Ishikawa (cell line): ENCODE measurements at regions not wholly inside any gene's neighbourhood (a gene's known extent, or its start where the extent isn't known, plus 50 kb on each side); places are given as distances from the start of the nearest gene placed in this dataset.

Source experiments
- CEBPB ChIP-seq: IDR thresholded peaks from 2 replicates; pipeline ENCODE4 v1.6.1; 2012
- CREB1 ChIP-seq: IDR thresholded peaks from 2 replicates; pipeline ENCODE4 v1.6.1; 2012; ENCODE audit warnings: low read depth
- EGR1 ChIP-seq: IDR thresholded peaks from 2 replicates; pipeline ENCODE4 v1.6.1; 2012
- EP300 ChIP-seq: IDR thresholded peaks from 2 replicates; pipeline ENCODE4 v1.6.1; 2012; ENCODE audit warnings: borderline replicate concordance
- FOXM1 ChIP-seq: IDR thresholded peaks from 2 replicates; pipeline ENCODE4 v1.6.1; 2012; ENCODE audit warnings: low read depth, borderline replicate concordance
- MAX ChIP-seq: IDR thresholded peaks from 2 replicates; pipeline ENCODE4 v1.6.1; 2012
- NFIC ChIP-seq: IDR thresholded peaks from 2 replicates; pipeline ENCODE4 v1.6.1; 2012
- RAD21 ChIP-seq: IDR thresholded peaks from 2 replicates; pipeline ENCODE4 v1.6.1; 2012; ENCODE audit warnings: low read depth
- REST ChIP-seq: IDR thresholded peaks from 2 replicates; pipeline ENCODE4 v1.6.1; 2012; ENCODE audit warnings: low read depth, mild to moderate bottlenecking
- TAF1 ChIP-seq: IDR thresholded peaks from 2 replicates; pipeline ENCODE4 v1.6.1; 2012; ENCODE audit warnings: low read depth, mild to moderate bottlenecking
- TCF12 ChIP-seq: IDR thresholded peaks from 2 replicates; pipeline ENCODE4 v1.6.1; 2012; ENCODE audit warnings: low read depth
- TEAD4 ChIP-seq: IDR thresholded peaks from 2 replicates; pipeline ENCODE4 v1.6.1; 2012
- USF1 ChIP-seq: IDR thresholded peaks from 2 replicates; pipeline ENCODE4 v1.6.1; 2012
- YY1 ChIP-seq: IDR thresholded peaks from 2 replicates; pipeline ENCODE4 v1.6.1; 2012; ENCODE audit warnings: low read depth
- ZBTB7A ChIP-seq: IDR thresholded peaks from 2 replicates; pipeline ENCODE4 v1.6.1; 2012; ENCODE audit warnings: low read depth

GRCh38 chr1:185427264-185427663 lies 110.2 kb upstream of the IVNS1ABP start:
- TF ChIP-seq EP300 (no peak), RAD21 (no peak), MAX (no peak), CREB1 (no peak), TEAD4 (no peak), NFIC (no peak), TAF1 (no peak), TCF12 (no peak)

- no peak for TF ChIP-seq RAD21
- no peak for TF ChIP-seq FOXM1
- no peak for TF ChIP-seq NFIC
- no peak for TF ChIP-seq EGR1
- TF ChIP-seq TEAD4: no peak
- TF ChIP-seq ZBTB7A: no peak
- TF ChIP-seq REST: no peak
- no peak for TF ChIP-seq TAF1
Measured at GRCh38 chr1:185426848-185427247, 109.8 kb upstream of the IVNS1ABP start.

GRCh38 chr1:185425163-185425562 lies 108.1 kb upstream of the IVNS1ABP start:
- TF ChIP-seq NFIC: no peak
- no peak for TF ChIP-seq REST

- no peak for TF ChIP-seq REST
- TF ChIP-seq FOXM1: no peak
- TF ChIP-seq YY1: no peak
- TF ChIP-seq TCF12: no peak
- TF ChIP-seq EP300: no peak
- TF ChIP-seq EGR1: no peak
- no peak for TF ChIP-seq CEBPB
- TF ChIP-seq MAX: no peak
- no peak for TF ChIP-seq ZBTB7A
- no peak for TF ChIP-seq RAD21
- no peak for TF ChIP-seq NFIC
Measured at GRCh38 chr1:185421485-185422107, 104.6 kb upstream of the IVNS1ABP start.

GRCh38 chr1:185420588-185421081 lies 103.6 kb upstream of the IVNS1ABP start:
- TF ChIP-seq TCF12: no peak
- no peak for TF ChIP-seq CREB1
- no peak for TF ChIP-seq REST
- TF ChIP-seq YY1: no peak
- no peak for TF ChIP-seq TEAD4
- TF ChIP-seq ZBTB7A: no peak
- TF ChIP-seq TAF1: no peak
- no peak for TF ChIP-seq EGR1
- TF ChIP-seq FOXM1: no peak
- no peak for TF ChIP-seq MAX
- TF ChIP-seq EP300: no peak
- no peak for TF ChIP-seq CEBPB
- TF ChIP-seq RAD21: no peak
- no peak for TF ChIP-seq USF1
- TF ChIP-seq NFIC: no peak
